ENCODE measurements at regions not wholly inside any gene's neighbourhood (a gene's known extent, or its start where the extent isn't known, plus 50 kb on each side); places are given as distances from the start of the nearest gene placed in this dataset.
"Not testable (repeated sequence)": the region's sequence is repeated elsewhere in the genome, so short reads cannot be mapped to it uniquely, and the experiment has no call there.

- ATAC-seq: no peak
- no peak for DNase-seq
Measured at GRCh38 chr4:28225050-28225449, 1364.4 kb downstream of the STIM2 start.

GRCh38 chr4:28225689-28226353, 1365.2 kb downstream of the STIM2 start:
- DNase-seq: no peak
- no peak for ATAC-seq

GRCh38 chr4:28226962-28227361, 1366.3 kb downstream of the STIM2 start:
- no peak for DNase-seq
- ATAC-seq: no peak

- ATAC-seq: no peak
- DNase-seq: no peak
Measured at GRCh38 chr4:28227764-28228163, 1367.1 kb downstream of the STIM2 start.

GRCh38 chr4:28228561-28229491, 1368.2 kb downstream of the STIM2 start:
- DNase-seq (no peak), ATAC-seq (no peak)

GRCh38 chr4:28232376-28232775, 1371.7 kb downstream of the STIM2 start:
- DNase-seq: no peak

GRCh38 chr4:28232951-28233350, 1372.3 kb downstream of the STIM2 start:
- ATAC-seq (no peak), DNase-seq (no peak)

More at GRCh38 chr4:28232376-28232775, 1371.7 kb downstream of the STIM2 start:
- no peak for ATAC-seq

GRCh38 chr4:28233724-28234123, 1373.1 kb downstream of the STIM2 start:
- no peak for ATAC-seq
- DNase-seq: no peak

GRCh38 chr4:28238876-28239275, 1378.2 kb downstream of the STIM2 start:
- DNase-seq: no peak
- ATAC-seq: no peak

GRCh38 chr4:28241021-28241420, 1380.4 kb downstream of the STIM2 start:
- ATAC-seq (no peak), DNase-seq (no peak)

- DNase-seq (no peak), ATAC-seq (no peak)
Measured at GRCh38 chr4:28247805-28248204, 1387.2 kb downstream of the STIM2 start.

GRCh38 chr4:28248269-28248668, 1387.6 kb downstream of the STIM2 start:
- no peak for DNase-seq
- ATAC-seq: no peak

- no peak for DNase-seq
- no peak for ATAC-seq
Measured at GRCh38 chr4:28250646-28251045, 1390.0 kb downstream of the STIM2 start.

GRCh38 chr4:28251831-28252230, 1391.2 kb downstream of the STIM2 start:
- DNase-seq (no peak), ATAC-seq (no peak)

GRCh38 chr4:28254003-28254402, 1393.4 kb downstream of the STIM2 start:
- DNase-seq (no peak), ATAC-seq (no peak)

GRCh38 chr4:28256295-28256694, 1395.7 kb downstream of the STIM2 start:
- no peak for DNase-seq
- ATAC-seq: no peak

- DNase-seq (no peak), ATAC-seq (no peak)
Measured at GRCh38 chr4:28259951-28260350, 1399.3 kb downstream of the STIM2 start.

- no peak for ATAC-seq
- DNase-seq: no peak
Measured at GRCh38 chr4:28267166-28267565, 1406.5 kb downstream of the STIM2 start.

GRCh38 chr4:28269426-28269825, 1408.8 kb downstream of the STIM2 start:
- DNase-seq (no peak), ATAC-seq (no peak)

- ATAC-seq (no peak), DNase-seq (no peak)
Measured at GRCh38 chr4:28277931-28278330, 1417.3 kb downstream of the STIM2 start.

- DNase-seq (no peak), ATAC-seq (no peak)
Measured at GRCh38 chr4:28278676-28279075, 1418.0 kb downstream of the STIM2 start.

GRCh38 chr4:28279249-28279648, 1418.6 kb downstream of the STIM2 start:
- DNase-seq (no peak), ATAC-seq (no peak)

- ATAC-seq, DNase-seq: not testable (repeated sequence)
Measured at GRCh38 chr4:28286266-28286665, 1425.6 kb downstream of the STIM2 start.
